ENCODE measurements at regions not wholly inside any gene's neighbourhood (a gene's known extent, or its start where the extent isn't known, plus 50 kb on each side); places are given as distances from the start of the nearest gene placed in this dataset.

DNA sequence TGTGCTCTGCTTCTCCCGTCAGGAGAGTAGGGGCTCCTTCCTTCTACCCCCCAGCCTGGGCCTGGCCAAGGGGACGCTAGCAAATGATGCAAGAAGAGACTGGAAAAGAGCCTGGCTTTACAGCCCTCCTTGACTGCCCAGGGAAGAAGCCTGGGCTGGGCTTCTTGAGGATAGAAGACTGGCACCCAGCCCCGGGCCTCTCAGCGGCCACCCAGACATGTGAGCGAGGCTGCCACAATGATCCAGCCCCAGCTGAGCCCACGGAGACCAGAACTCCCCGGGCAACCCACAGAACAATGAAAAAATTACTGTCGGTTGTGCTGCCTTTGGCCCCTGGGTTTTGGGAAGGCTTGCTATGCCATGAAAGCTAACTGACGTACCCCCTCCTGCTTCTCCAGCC lies 100.6 kb upstream of the PRR20G start:
- no peak for TF ChIP-seq EZH2 (IDR thresholded peaks at IDR 0.05; ENCODE audit: low read depth)
- TF ChIP-seq, protein P1, sequence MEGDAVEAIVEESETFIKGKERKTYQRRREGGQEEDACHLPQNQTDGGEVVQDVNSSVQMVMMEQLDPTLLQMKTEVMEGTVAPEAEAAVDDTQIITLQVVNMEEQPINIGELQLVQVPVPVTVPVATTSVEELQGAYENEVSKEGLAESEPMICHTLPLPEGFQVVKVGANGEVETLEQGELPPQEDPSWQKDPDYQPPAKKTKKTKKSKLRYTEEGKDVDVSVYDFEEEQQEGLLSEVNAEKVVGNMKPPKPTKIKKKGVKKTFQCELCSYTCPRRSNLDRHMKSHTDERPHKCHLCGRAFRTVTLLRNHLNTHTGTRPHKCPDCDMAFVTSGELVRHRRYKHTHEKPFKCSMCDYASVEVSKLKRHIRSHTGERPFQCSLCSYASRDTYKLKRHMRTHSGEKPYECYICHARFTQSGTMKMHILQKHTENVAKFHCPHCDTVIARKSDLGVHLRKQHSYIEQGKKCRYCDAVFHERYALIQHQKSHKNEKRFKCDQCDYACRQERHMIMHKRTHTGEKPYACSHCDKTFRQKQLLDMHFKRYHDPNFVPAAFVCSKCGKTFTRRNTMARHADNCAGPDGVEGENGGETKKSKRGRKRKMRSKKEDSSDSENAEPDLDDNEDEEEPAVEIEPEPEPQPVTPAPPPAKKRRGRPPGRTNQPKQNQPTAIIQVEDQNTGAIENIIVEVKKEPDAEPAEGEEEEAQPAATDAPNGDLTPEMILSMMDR (conservative IDR thresholded peaks at IDR 0.05), result no peak
